Kidney capillary endothelial cell (primary cell): ENCODE measurements at regions not wholly inside any gene's neighbourhood (a gene's known extent, or its start where the extent isn't known, plus 50 kb on each side); places are given as distances from the start of the nearest gene placed in this dataset.

Experiments
- DNase-seq: peaks from one replicate; pipeline ENCODE4 v3.0.0-alpha.2; 2018; ENCODE audit warnings: low spot score

DNA sequence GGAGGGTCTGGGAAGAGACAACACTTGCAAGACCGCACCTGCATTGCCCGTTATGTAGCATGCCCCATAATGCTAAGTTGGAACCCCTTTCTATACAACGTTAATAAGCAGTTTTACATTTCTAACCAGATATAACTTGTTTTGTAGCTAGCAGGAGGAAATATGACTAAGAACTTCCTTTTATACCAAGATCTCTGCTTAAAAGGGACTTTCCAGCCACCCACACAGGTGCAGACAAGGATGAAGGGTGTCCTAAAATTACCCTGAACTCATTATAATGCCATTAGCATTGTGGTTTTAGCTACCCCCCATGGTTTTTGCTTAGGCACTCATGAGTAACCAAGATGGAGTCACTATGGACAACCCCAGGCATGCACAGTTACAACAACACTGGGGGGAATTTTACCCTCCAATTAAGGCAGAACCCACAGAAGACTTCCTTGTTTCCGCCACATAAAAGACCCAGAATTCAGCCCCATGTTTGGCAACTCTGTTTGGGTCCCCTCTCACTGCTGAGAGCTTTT lies 362.8 kb downstream of the CBLN2 start:
- DNase-seq, result no peak

GRCh38 chr18:72180689-72181088 lies 363.5 kb downstream of the CBLN2 start:
- DNase-seq, result no peak

DNA sequence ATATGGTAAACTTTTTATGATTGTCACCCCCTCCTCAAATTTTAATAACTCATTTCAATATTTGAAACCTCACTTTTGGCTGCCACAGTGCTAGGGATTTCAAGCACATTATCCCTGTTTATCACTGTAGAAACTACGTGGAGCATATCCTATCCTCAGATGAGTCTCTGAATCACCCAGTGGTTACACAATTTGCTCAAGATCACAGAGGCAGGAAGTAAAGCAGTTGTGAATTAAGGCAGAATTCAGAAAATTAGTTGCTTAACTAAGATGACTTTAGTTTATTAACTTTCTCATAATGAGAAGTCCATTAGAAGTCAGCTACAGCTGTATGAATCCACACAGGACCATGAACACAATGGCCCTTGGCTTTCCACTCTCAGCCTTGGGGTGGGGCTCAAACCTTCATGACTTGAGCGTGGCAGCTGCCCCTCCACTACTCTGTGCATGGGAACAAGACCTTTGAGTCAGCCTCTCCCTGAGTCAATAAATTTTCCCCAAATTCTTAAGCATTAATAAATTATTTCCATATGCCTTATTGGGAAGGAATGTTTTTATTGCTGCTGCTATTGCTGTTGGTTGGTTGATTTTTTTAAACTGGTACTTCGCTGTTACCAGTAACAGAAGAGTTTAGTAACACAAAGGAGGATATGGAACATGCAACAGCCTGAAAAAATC lies 369.0 kb downstream of the CBLN2 start:
- DNase-seq, result no peak

GRCh38 chr18:72171596-72171995 lies 372.5 kb downstream of the CBLN2 start:
- DNase-seq, result no peak

DNA sequence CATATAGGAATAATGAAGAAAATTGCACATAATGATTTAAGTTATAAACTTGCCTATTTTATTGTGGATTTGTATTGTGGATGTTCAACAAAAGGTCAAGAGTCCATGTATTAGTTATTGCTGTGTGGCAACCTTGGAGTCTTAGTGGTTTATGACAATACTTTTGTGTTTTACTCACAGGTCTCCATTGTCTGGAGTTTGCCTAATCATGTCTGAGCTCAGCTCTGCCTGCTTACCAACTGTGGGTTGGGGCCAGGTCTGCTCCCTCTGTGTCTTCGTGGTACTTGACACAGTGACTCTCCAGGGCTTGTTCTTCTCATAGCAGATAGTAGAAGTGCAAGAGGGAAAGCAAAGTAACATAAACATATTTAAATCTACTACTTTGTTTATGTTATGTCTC lies 382.5 kb downstream of the CBLN2 start:
- DNase-seq, result no peak

DNA sequence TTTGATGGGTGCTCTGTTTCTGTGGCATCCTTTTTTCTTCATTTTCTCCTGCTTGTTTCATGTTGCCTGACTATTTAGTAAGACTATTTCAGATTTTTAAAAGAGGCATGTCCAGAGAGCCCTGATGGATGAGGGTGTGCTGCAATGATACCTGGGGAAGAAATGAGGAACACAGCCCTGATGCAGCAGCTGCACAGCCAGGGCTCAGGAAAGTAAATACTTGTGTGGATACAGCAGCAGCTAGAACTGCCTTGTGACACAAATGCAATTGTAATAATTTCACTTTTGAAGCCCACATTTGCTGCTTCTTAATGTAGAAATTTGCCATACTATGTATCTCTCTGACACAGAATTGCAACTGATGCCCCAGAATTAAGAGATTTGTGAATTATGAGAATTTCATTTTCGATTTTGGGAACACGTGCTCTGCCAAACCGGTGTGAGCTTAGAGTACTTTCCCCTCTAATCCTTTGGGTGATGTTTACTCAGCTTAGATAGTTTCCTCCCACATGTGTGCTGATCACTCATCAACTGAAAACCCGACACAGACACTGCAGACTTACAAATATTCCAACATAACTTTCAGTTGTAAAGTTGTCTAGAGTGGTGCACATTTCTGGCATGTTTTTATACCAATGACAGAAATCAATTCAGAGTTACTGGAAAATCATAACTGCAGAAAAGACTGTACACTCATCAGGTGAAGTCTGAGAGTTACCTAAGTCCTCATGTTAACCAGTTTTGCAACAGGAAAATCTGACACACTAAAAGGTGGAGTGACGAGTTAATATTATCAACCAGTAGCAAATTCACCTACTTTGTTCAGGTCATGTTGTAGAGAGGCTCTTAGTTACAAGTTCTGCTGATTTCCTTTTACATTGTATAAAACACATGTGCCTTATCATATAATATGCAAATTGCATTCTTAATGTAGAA lies 383.4 kb downstream of the CBLN2 start:
- no peak for DNase-seq

- DNase-seq, result no peak
Observed at GRCh38 chr18:72155327-72155726, 388.8 kb downstream of the CBLN2 start.

DNA sequence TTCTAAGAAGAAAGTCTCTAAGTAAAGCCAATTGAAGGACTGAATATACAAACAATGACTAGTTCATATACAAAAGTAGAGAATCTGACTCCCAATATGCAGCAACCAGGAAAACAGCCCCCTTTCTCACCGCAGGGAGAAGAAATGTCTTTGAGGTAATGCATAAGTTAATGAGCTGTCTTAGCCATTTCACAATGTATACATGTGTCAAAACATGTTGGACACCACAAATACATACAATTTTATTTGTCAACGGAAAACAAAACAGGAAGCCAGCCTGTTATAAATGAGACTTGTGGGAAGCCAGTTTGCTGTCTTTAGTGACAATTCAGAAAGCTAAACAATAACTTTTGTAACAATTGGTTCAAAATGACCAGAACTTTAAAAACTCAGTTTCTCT lies 389.2 kb downstream of the CBLN2 start:
- DNase-seq, result no peak

GRCh38 chr18:72152935-72153334 lies 391.2 kb downstream of the CBLN2 start:
- no peak for DNase-seq

DNA sequence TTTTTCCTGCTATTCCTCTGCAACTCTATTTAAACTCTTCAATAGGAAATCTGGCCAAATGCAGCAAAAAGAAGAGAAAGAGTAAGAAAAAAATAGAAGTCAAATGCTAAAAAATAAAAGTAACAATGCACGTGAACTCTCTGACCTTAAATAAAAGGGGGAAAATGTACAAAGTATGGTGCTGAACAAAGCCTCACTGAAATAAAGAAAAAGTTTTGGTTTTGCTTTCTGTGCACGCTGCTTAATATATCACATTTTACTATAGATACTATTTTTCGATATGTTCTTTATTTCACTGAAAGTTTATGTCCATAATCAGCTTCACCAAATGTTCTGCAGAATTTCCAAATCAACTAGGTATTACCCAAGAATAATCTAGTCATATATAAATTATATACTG lies 396.3 kb downstream of the CBLN2 start:
- DNase-seq, result no peak

GRCh38 chr18:72140007-72140406 lies 404.1 kb downstream of the CBLN2 start:
- DNase-seq, result no peak

GRCh38 chr18:72128649-72129048 lies 415.5 kb downstream of the CBLN2 start:
- DNase-seq, result no peak

- no peak for DNase-seq
Observed at GRCh38 chr18:72122103-72122502, 422.0 kb downstream of the CBLN2 start.

GRCh38 chr18:72119082-72119481 lies 425.1 kb downstream of the CBLN2 start:
- DNase-seq, result no peak

GRCh38 chr18:72114801-72115594 lies 429.1 kb downstream of the CBLN2 start:
- DNase-seq, result no peak

- DNase-seq, result no peak
Observed at GRCh38 chr18:72107647-72108383, 436.3 kb downstream of the CBLN2 start.

GRCh38 chr18:72104851-72105250 lies 439.3 kb downstream of the CBLN2 start:
- DNase-seq, result no peak

- no peak for DNase-seq
Observed at GRCh38 chr18:72102412-72102811, 441.7 kb downstream of the CBLN2 start.

- DNase-seq, result no peak
Observed at GRCh38 chr18:72100465-72101004, 443.6 kb downstream of the CBLN2 start.

GRCh38 chr18:72091369-72091768 lies 452.8 kb downstream of the CBLN2 start:
- no peak for DNase-seq

- no peak for DNase-seq
Observed at GRCh38 chr18:72089432-72089831, 454.7 kb downstream of the CBLN2 start.
